ENCODE measurements at regions not wholly inside any gene's neighbourhood (a gene's known extent, or its start where the extent isn't known, plus 50 kb on each side); places are given as distances from the start of the nearest gene placed in this dataset.
"Not testable (repeated sequence)": the region's sequence is repeated elsewhere in the genome, so short reads cannot be mapped to it uniquely, and the experiment has no call there.

GRCh38 chr1:233722212-233722979 lies 108.5 kb downstream of the KCNK1 start:
- DNase-seq (ENCODE audit: low read depth in 2 of 2): no peak

- DNase-seq (ENCODE audit: low read depth in 2 of 2): no peak
Observed at GRCh38 chr1:233723387-233723786, 109.5 kb downstream of the KCNK1 start.

DNA sequence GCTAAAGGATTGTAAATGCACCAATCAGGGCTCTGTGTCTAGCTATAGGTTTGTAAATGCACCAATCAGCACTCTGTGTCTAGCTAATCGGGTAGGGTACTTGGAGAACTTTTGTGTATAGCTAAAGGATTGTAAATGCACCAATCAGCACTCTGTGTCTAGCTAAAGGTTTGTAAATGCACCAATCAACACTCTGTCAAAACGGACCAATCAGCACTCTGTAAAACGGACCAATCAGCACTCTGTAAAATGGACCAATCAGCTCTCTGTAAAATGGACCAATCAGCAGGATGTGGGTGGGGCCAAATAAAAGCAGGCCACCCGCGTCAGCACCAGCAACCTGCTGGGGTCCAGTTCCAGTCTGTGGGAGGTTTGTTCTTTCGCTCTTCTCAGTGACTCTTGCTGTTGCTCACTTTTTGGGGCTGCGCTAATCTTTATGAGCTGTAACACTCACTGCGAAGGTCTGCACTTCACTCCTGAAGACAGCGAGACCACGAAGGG lies 110.3 kb downstream of the KCNK1 start:
- DNase-seq (ENCODE audit: low read depth in 2 of 2): not testable (repeated sequence)

- DNase-seq (ENCODE audit: low read depth in 2 of 2): no peak
Observed at GRCh38 chr1:233725423-233725822, 111.5 kb downstream of the KCNK1 start.

DNA sequence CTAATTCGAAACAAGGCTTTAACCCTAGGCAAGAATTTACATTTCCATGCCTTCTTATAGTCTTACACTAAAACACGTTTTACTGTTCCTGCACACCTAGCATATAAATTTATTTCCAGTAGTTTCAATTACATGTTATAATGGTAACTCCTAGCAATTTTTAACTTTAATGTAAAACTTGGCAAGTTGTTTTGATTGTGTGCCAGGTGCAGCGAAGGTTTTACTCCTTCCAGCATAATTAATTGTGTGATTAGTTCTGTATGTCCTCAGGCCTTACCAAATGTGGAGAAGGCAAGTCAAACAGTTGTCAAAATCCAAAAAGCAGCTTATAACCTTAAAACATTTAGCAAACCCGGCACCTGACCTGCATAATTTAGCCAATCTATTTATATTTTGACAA lies 114.8 kb downstream of the KCNK1 start:
- DNase-seq (ENCODE audit: low read depth in 2 of 2): no peak

GRCh38 chr1:233730380-233730779 lies 116.5 kb downstream of the KCNK1 start:
- DNase-seq (ENCODE audit: low read depth in 2 of 2): no peak

DNA sequence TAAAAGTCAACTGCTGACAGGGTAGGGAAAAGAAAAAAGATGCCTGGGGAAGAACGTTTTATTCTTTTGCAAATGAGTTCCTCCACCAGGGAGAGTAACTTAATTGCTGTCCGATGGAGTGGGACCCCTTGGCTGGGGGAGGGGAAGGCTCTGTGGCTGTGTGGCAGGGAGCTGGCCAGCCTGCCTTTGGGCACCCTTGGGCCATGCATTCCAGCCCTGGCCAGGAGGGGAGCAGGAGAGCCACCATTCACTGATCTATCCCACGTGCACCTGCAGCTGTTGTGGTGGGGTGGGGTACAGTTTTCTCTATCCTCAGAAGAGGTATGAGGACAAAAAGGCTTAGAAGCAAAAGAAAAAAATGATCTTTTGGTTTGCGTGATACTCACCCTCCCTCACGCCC lies 116.9 kb downstream of the KCNK1 start:
- DNase-seq (ENCODE audit: low read depth in 2 of 2): no peak

- no peak for DNase-seq (ENCODE audit: low read depth in 2 of 2)
Observed at GRCh38 chr1:233732206-233732605, 118.3 kb downstream of the KCNK1 start.

DNA sequence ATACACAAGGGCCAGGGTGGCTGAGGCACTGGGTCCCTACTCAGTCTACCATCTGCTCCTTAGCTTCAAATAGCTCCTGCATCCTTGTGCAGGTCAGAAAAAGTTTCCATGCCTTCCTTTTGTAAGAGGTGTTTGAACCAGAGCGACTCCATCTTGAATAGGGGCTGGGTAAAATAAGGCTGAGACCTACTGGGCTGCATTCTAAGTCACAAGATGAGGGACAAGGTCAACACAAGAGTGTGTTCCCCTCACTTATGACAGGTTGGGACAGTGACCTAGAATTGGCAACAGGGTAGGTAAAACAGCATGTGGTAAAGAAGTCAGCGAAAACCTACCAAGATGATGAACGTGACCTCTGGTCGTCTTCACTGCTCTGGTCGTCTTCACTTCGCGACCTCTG lies 120.5 kb downstream of the KCNK1 start:
- DNase-seq (ENCODE audit: low read depth in 2 of 2): no peak

GRCh38 chr1:233735331-233735730 lies 121.4 kb downstream of the KCNK1 start:
- no peak for DNase-seq (ENCODE audit: low read depth in 2 of 2)

- DNase-seq (ENCODE audit: low read depth in 2 of 2): no peak
Observed at GRCh38 chr1:233735847-233736246, 121.9 kb downstream of the KCNK1 start.

- DNase-seq (ENCODE audit: low read depth in 2 of 2): no peak
Observed at GRCh38 chr1:233737341-233737740, 123.4 kb downstream of the KCNK1 start.

DNA sequence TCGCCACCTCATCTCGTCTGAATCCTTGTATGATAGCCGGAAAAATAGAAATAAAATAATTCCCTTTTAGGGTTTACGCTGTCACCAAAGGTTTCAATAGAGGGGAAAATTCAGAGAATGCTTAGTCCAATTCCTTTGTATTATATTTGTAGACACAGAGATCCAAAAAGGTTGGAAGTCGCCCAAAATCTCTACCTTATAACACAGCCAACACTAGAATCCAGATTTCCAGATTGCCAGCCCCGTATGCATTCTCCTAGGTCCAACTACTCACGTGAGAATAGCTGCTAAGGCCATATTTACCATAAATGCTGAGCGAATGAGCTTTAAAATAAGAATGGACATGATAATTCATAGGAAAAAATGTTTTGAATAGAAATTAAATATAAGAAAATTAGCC lies 124.5 kb downstream of the KCNK1 start:
- DNase-seq (ENCODE audit: low read depth in 2 of 2): no peak

DNA sequence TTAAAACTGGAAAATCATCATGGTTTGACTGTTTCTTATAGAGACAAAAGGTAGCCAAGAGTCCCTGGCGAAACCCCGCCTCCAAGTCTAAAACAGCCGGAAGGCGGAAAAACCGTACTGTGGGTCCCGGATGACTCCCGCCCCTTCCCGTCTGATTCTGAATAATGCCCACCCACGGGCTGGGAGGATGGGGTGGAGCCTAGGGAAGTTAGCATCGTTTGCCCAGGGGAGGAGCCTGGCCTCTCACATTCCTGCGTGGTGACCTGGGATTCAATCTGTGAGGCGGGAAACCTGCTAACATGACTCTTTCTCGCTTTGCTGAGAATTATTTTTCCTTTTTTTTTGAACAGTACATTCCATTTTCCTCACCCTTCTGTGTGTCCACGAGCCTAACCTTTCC lies 124.9 kb downstream of the KCNK1 start:
- DNase-seq (ENCODE audit: low read depth in 2 of 2): no peak

DNA sequence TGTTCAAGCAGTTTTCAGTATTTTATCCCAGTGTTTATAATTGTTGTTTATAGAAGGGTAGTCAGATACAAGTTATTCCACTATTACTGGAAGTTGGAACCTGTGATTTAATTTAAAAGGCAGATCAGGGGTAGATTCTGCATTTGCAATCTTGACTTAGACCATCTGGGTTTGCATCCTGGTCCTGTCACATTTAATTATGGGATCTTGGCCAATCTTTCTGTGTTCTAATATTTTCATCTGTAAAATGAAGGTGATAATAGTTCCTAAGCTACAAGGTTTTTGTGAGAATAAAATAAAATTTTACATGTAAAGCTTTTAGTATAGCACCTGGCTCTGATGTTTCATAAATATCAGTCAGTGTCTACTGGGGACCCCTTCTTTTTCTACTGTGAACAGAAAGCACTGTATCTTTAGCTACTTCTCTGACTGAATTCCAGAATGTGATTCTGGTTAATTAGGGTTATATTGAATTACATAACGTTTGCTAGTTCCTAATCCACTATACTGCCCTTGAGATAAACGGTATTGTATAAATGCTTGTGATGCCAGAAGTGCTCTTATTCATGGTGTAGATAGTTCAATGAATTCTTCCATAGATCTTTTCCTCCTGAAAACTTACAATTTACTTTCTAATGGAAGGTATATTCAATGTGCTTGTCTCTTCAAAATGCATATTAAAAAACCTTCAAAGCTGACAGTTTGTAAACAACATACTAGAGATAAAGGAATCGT lies 131.0 kb downstream of the KCNK1 start:
- no peak for DNase-seq (ENCODE audit: low read depth in 2 of 2)

- DNase-seq (ENCODE audit: low read depth in 2 of 2): no peak
Observed at GRCh38 chr1:233750139-233750538, 136.2 kb downstream of the KCNK1 start.

DNA sequence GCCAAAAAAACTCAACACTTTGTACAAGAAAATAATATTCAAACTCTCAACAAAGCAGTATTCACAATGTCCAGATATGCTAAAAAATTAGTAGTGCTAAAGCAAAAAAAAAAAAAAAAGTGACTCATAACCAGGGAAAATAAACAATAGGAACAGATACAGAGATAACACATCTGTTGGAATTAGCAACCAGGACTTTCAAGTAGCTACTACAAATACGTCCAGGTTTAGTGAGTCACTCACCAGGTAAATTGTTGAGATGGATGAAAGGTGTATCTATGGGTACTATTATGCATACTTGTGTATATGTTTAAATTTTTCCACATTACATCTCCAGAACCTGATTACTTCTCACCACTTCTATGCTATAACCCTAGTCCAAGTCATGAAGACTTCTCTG lies 144.8 kb upstream of the SLC35F3 start:
- no peak for DNase-seq (ENCODE audit: low read depth in 2 of 2)

GRCh38 chr1:233764304-233764703 lies 140.2 kb upstream of the SLC35F3 start:
- DNase-seq (ENCODE audit: low read depth in 2 of 2): not testable (repeated sequence)

DNA sequence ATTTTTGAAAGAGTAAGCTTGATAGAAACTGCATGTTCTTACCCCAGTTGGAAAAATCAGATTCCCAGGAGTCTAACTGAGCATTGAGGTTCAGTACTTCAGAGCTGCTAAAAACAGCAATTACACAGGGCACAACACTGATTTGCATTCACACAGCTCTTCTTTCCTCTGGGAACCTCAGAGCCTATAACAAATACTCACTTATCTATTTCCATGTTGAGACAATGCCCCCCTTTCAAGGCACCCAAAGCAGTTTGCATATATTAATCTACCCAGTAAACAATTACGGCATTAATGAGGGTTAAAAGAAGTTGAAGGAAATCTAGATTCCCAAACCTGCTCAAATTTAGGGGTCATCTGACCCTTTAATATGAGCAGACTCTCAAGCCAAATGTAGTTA lies 126.9 kb upstream of the SLC35F3 start:
- DNase-seq (ENCODE audit: low read depth in 2 of 2): no peak

- no peak for DNase-seq (ENCODE audit: low read depth in 2 of 2)
Observed at GRCh38 chr1:233780049-233780448, 124.4 kb upstream of the SLC35F3 start.

DNA sequence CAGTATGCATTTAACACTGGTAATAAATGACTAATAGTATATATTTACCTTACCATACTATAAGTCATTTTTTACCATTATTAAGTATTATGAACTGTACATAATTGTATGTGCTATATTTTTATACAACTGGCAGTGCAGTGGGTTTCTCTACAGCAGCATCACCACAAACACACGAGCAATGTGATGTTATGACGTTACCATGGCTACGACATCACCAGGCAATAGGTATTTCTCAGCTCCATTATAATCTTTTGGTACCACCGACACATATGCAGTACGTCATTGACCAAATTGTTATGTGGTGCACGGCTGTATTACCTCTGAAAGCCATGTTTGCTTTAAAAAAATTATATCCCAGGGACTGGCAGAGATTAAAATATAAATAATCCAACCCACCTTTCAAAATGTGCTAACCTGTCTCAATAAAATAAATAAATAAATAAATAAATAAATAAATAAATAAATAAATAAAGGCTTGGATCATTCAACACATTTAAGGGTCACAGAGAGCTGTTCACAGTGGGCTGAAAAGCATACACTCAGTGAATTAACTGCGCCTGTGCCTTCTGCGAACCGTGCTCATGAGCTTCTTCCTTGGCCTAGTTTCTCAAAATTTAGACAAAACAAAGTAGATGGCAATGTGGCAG lies 121.4 kb upstream of the SLC35F3 start:
- DNase-seq (ENCODE audit: low read depth in 2 of 2): no peak

GRCh38 chr1:233787599-233787998 lies 116.9 kb upstream of the SLC35F3 start:
- DNase-seq (ENCODE audit: low read depth in 2 of 2): no peak

- no peak for DNase-seq (ENCODE audit: low read depth in 2 of 2)
Observed at GRCh38 chr1:233788687-233789086, 115.8 kb upstream of the SLC35F3 start.

Measured in stimulated activated CD4-positive, alpha-beta T cell treated with anti-CD3 and anti-CD28 coated beads, Interleukin-1b, Interleukin-23, amount 100 ng/mL, for 4 hours (primary cell).